ENCODE measurements at regions not wholly inside any gene's neighbourhood (a gene's known extent, or its start where the extent isn't known, plus 50 kb on each side); places are given as distances from the start of the nearest gene placed in this dataset.
A peak's percentile ranks its signal among the peaks of the same experiment; 100 is the strongest.
"Not testable (repeated sequence)": the region's sequence is repeated elsewhere in the genome, so short reads cannot be mapped to it uniquely, and the experiment has no call there.

DNA sequence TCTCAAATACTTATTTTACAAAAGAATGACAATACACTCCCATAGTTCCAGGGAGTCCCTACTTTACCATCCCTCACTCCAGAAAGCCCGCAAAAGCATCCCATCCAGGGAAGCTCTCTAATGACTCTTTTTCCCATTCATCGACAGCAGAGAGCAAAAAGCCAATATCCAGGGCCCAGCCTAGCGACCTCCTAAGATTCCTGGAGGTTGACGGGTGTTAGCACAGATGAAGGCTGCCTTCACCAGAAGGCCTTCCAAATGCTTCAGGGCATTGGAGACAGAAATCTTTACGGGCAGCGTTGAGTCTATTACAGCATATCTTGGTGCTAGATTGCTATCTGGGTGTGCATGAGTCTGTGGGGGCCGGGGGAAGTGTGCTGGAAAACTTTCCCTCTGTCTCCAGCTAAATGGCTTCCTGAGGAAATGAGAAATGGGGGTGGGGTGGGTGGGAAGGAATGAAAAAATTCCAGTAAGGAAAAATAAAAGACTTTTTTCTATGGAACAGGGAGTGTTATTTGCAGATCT is 136.6 kb downstream of the PROX1 start:
- Histone ChIP-seq H3K4me3 (ENCODE audit: insufficient read depth, low read depth, low read length) (no peak overlapping the region), H3K36me3 (replicated peaks; ENCODE audit: control insufficient read depth, insufficient read depth, low read length) (no peaks in the 10 kb centered on the region), H3K27me3 (ENCODE audit: control insufficient read depth, insufficient read depth, low read length) (no peaks in the 10 kb centered on the region)
- DNase-seq: no peak

DNA sequence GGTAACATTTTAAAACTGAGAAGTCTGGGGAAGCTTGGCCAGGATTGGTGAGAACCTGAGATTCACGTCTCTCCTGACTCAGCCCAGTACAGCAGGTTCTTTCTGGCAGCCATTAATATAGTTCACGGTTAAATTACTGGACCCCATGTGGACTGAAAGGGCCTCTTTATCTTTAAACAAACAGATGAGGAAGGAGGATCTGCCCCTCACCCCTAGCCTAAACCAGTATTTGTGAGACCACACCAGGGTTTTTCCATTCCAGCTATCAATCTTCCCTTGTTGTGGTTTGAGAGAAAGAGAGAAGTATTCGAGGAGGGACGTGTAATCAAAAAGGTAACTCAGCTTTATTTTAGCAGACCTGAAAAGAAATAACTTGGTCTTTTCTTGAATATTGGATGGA is 137.1 kb downstream of the PROX1 start:
- no peaks in the 10 kb centered on the region for H3K36me3 ChIP-seq (replicated peaks; ENCODE audit: control insufficient read depth, insufficient read depth, low read length)
- no peak overlapping the region for H3K4me3 ChIP-seq (ENCODE audit: insufficient read depth, low read depth, low read length)
- DNase-seq: no peak

DNA sequence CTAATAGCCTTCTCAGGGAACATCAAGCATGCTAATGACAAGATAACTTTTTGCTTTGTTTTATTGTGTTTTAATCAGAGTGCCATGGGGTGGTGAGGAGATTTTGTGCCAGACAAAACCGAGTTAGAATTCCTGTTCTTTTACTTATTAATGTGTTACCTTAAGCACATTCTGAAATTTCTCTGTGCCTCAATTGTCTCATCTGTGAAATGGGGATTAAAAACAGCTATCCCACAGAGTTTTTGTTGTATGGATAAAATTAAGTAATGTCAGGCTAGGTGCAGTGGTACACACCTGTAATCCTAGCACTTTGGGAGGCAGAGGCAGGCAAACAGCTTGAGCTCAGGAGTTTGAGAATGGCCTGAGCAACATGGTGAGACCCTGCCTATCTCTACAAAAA is 138.0 kb downstream of the PROX1 start:
- H3K4me3 ChIP-seq (ENCODE audit: insufficient read depth, low read depth, low read length): no peak overlapping the region
- H3K27me3 ChIP-seq (ENCODE audit: control insufficient read depth, insufficient read depth, low read length): no peaks in the 10 kb centered on the region
- DNase-seq: no peak
- H3K36me3 ChIP-seq (replicated peaks; ENCODE audit: control insufficient read depth, insufficient read depth, low read length): no peaks in the 10 kb centered on the region

More for the DNA sequence above, 137.1 kb downstream of the PROX1 start:
- H3K27me3 ChIP-seq (ENCODE audit: control insufficient read depth, insufficient read depth, low read length): no peaks in the 10 kb centered on the region

DNA sequence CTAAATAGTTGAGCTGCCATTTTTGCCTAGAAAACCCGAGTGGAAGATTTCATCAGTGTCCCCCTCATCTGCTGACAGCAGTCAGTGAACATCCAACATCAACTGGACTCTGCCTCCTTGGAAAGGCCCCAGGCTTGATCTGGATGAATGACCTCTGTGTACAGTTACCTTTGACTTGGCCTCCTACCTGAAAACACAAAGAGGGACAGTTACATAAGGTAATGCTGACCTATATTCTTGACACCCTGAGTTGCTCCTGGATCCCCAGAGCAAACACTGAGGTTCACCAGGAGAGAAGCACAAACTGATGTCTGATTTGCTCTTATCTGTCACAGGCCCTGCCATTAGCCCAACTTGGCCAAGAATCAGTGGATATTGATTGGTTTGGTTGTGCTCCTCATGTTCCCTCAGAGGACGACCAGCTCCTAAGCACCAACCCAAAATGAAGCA is 138.9 kb downstream of the PROX1 start:
- H3K27me3 ChIP-seq (ENCODE audit: control insufficient read depth, insufficient read depth, low read length): no peaks in the 10 kb centered on the region
- DNase-seq: no peak

DNA sequence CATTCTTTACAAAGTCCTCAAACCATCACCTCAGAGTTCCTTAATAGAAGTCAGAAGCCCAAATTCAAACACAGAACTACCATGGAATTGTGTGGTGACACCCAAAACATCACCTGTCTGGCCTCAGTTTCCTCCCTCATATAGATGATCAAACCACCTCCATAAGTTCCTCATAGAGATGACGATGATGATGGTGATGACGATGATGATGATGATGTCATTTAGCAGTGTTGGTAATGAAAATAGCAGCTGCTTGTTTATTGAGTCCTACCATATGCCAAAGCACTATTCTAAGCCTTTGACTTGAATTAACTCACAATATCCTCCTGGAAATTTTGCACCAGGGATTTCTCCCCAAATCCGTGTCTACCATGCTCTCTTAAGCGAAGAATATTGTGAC is 139.9 kb downstream of the PROX1 start:
- no peak for DNase-seq
- H3K36me3 ChIP-seq (replicated peaks; ENCODE audit: control insufficient read depth, insufficient read depth, low read length): no peaks in the 10 kb centered on the region
- H3K27me3 ChIP-seq (ENCODE audit: control insufficient read depth, insufficient read depth, low read length): no peaks in the 10 kb centered on the region
- H3K4me3 ChIP-seq (ENCODE audit: insufficient read depth, low read depth, low read length): no peak overlapping the region

More for the DNA sequence above, 138.9 kb downstream of the PROX1 start:
- Histone ChIP-seq H3K36me3 (replicated peaks; ENCODE audit: control insufficient read depth, insufficient read depth, low read length) (no peaks in the 10 kb centered on the region), H3K4me3 (ENCODE audit: insufficient read depth, low read depth, low read length) (no peak overlapping the region)

DNA sequence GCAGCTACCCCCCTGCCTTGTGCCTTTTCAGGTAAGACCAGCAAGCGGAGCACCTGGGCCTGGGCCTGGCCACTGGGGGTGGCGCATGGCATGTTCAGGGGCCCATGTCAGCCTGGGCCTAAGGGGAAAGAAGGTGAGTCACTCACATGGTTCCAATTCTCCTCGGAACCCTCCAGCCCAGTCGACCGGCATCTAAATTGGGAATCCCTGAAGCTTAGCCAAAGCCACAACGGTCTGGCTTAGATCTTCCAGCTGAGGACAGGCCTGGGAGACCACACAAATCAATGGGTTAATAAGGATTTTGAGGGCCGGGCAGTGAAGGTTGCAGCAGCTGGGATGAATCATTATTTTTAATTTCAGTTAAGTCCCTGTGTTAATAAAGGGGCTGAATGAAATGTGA is 145.1 kb upstream of the SMYD2 start:
- peak; percentile 38 for DNase-seq
- Histone ChIP-seq H3K4me3 (ENCODE audit: insufficient read depth, low read depth, low read length) (no peak overlapping the region), H3K36me3 (replicated peaks; ENCODE audit: control insufficient read depth, insufficient read depth, low read length) (no peaks in the 10 kb centered on the region)

DNA sequence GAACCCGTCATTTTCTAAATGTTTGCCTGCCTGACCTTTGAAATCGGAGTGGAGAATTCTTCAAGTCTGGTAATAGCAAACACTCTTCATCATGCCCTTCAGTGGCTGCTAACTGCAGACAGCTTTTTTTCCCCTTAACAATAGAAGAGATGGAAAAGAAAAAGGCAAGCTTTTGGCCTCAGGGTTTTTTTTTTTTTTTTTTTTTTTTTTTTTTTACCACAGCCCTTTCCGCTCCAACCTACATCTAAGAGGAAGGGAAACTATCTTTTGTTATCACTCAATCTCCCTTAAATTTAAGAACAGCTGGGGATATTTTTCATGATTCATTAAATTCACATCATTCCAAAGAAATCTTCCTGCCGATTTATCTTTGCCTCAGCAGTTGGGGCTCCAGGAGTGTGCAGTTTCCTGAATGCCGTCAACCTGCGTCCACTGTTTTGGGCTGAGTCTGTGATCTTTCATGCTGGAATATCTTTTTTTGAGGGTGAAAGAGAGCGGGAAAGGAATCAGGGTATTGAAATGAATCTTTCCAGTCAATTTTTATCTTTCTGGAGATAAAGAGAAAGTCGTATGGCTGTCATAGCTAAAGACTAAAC is 144.5 kb upstream of the SMYD2 start:
- no peaks in the 10 kb centered on the region for H3K36me3 ChIP-seq (replicated peaks; ENCODE audit: control insufficient read depth, insufficient read depth, low read length)
- no peaks in the 10 kb centered on the region for H3K27me3 ChIP-seq (ENCODE audit: control insufficient read depth, insufficient read depth, low read length)
- no peak for DNase-seq
- no peak overlapping the region for H3K4me3 ChIP-seq (ENCODE audit: insufficient read depth, low read depth, low read length)

More for the DNA sequence above, 145.1 kb upstream of the SMYD2 start:
- no peaks in the 10 kb centered on the region for H3K27me3 ChIP-seq (ENCODE audit: control insufficient read depth, insufficient read depth, low read length)

DNA sequence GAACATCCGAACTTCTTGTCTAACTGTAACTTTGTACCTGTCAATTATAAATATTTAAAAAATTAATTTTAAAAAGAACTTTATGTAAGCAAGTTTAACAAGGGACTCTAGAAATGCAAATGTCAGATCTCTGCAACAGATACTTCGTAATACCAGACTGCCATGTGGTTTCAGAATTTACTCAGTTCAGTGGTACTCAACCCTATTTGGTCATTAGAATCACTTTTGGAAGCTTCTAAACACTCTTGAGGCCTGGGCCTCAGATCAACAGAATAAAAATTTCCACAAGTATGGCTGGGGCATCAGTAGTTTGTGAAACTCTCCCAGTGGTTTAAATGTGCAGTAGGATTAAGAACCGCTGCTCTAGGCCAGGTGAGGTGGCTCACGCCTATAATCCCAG is 139.5 kb upstream of the SMYD2 start:
- Histone ChIP-seq H3K36me3 (replicated peaks; ENCODE audit: control insufficient read depth, insufficient read depth, low read length) (no peaks in the 10 kb centered on the region), H3K27me3 (ENCODE audit: control insufficient read depth, insufficient read depth, low read length) (no peaks in the 10 kb centered on the region), H3K4me3 (ENCODE audit: insufficient read depth, low read depth, low read length) (no peak overlapping the region)
- no peak for DNase-seq

DNA sequence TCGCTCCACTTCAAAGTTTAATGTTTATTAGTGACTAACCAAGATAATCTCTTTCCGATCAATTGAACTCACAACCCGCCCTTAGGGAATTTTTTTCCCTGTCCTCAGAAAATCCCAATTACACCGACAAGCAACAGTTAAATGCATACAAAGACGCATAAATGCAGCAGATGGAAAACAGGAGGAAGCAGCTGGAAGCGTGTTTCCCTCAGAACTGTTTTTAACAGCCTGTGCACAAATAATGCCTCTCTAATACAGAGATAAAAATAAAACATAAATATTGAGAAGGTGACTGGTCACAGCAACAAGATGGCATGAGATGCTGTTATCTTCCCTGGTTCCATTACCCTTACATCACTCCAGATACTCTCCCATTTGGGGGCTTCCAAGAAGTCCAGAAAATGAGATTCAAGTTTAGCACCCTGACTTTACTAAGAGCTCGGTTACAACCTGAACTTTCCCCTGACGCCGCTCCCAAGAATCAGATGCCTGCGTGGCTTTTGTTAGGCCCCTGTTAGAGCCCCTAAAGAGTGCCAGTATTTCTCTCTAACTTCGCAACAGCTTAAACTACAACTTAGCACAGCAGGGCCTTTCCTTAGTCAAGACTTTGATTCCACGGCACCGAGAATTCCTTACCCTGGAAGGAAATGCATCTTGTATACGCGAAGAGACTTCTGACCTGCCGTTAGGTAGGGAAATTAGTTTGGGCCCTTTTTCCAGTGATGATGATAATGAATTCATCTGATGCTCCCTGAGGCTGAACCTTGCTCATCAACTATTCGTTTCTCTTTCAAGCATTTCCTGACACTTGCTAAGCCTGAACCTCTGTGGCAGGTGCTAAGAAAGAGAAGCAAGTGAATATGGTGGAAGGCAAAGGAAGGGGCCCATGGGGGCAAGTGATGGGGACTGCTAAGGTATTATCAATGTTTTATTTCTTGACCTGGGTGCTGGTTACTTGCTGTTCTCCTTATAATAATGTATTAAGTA is 137.7 kb upstream of the SMYD2 start:
- Histone ChIP-seq H3K36me3 (replicated peaks; ENCODE audit: control insufficient read depth, insufficient read depth, low read length) (no peaks in the 10 kb centered on the region), H3K27me3 (ENCODE audit: control insufficient read depth, insufficient read depth, low read length) (no peaks in the 10 kb centered on the region), H3K4me3 (ENCODE audit: insufficient read depth, low read depth, low read length) (no peak overlapping the region)
- DNase-seq: peak; percentile 15

DNA sequence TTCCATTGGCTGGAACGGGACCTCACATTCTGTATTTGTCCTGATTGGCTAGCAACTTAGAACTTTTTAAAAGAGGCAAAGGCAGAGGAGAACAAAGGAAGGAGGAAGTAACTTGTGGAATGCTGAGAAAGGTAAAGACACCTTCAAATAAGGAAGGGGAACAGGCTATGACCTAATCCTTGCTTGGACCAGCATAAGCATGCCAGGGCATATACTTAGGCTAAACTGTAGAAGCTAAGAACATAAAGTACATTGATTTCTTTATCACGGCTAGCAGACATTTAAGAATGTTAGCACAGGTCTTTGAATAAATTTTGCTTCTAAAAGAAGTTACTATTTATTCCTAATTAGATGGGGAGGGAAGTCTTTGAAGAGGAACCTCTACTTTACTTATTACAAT is 136.4 kb upstream of the SMYD2 start:
- H3K36me3 ChIP-seq (replicated peaks; ENCODE audit: control insufficient read depth, insufficient read depth, low read length); DNase-seq; H3K27me3 ChIP-seq (ENCODE audit: control insufficient read depth, insufficient read depth, low read length); H3K4me3 ChIP-seq (ENCODE audit: insufficient read depth, low read depth, low read length): not testable (repeated sequence)

DNA sequence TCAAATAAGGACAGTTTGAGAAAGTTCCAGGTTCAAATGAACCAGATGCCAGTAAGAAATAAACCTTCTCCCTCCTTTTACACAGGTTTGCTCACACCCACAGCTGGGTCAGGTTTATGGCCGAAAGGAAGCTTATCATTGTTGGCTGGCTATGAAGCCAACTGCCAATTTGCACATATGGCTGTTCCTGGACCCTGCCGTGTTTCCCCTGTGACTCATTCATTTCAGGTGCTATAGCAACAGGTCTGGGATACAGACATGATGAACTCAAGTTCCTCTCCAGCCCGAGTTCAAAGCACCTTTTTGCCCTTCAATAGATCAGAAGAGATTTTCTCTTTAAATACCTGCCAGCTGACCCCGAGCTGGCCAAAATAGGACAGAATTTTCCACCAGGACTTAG is 134.4 kb upstream of the SMYD2 start:
- Histone ChIP-seq H3K4me3 (ENCODE audit: insufficient read depth, low read depth, low read length) (no peak overlapping the region), H3K36me3 (replicated peaks; ENCODE audit: control insufficient read depth, insufficient read depth, low read length) (no peaks in the 10 kb centered on the region), H3K27me3 (ENCODE audit: control insufficient read depth, insufficient read depth, low read length) (no peaks in the 10 kb centered on the region)
- DNase-seq: no peak

DNA sequence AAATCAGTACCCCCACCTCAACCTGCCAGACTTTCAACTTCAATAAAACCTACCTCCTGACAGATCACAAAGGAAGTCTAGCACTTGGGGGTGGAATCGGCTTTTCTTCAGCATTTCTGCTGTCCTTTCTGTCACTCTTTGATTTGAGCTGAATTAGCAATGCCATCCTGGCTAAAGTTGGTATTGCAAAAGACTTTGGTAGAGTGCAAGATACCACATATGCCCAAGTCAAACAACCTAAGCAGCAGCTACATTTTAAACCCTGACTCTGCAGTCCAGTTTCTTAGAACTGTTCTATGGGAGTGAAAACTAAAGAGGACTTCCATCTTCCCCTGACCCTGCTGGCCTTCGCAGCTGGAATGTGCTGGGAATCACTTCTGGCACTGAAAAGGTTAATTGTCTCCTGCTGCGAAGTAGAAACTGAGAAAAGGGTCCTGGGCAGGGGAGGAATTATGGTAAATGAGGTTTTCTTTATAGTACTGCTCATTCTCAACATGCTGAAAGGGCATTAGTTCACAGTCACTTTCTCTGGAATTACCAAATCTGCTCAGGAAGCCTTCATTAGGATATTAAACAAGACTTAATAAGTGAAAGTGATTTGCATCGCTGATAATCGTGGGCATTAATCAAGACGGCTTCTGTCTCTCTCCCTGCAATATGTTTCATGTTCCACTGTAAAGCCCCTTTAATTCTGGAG is 126.2 kb upstream of the SMYD2 start:
- peak; percentile 11 for DNase-seq
- peaks cover 2% of the 10 kb centered on the region; the same call in 1 of the 2 replicates for H3K27me3 ChIP-seq (ENCODE audit: control insufficient read depth, insufficient read depth, low read length)
- H3K4me3 ChIP-seq (ENCODE audit: insufficient read depth, low read depth, low read length): no peak overlapping the region
- no peaks in the 10 kb centered on the region for H3K36me3 ChIP-seq (replicated peaks; ENCODE audit: control insufficient read depth, insufficient read depth, low read length)

DNA sequence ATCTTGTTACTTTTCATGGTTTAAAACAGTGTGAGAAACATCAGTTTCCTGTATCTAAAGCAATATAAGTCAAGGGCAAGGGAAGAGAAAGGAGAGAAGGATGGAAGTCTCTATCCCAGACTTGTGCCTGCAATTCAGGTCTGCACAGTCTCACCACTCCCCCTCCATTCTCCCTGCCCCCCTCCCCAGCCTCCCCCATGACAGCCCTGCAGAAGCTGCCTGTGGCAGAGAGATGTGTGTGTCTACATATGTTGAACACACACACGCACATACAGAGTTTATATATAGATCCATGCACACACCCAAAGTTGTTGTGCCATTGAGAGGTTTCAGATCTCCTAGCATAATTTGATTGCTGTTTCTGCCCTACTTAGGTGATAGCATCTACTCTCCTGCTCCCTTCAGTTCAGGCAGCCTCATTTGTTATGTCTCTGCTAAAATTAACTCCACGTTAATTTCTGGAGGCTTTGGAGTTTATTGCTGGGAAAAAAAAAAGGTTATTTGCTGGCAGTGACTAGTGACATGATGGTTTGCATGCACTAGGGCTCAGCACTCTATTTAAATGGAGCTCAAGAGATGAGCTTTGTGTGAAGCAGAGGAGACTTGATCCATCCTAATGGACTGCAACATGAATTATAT is 124.9 kb upstream of the SMYD2 start:
- H3K4me3 ChIP-seq (ENCODE audit: insufficient read depth, low read depth, low read length): no peak overlapping the region
- peaks cover 2% of the 10 kb centered on the region; the same call in 1 of the 2 replicates for H3K27me3 ChIP-seq (ENCODE audit: control insufficient read depth, insufficient read depth, low read length)
- DNase-seq: no peak
- no peaks in the 10 kb centered on the region for H3K36me3 ChIP-seq (replicated peaks; ENCODE audit: control insufficient read depth, insufficient read depth, low read length)

DNA sequence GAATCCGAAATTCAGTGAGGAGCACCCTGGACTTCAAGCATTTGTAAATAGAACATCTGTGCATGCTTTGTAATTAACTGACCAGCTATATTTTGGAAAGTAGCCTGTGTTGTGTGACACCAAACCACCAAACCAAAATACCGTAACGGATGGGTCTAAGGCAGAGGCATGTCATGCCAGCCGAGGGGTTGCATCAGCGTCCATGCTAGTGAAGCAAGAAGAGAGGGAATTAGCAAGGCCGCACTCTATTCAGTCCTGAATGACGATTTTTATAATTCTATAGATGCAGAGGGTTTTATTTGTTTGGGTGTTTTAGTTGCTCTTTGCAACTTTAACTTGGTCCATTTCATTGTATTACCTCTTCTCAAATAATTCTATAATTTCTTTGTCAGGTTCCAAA is 116.8 kb upstream of the SMYD2 start:
- H3K36me3 ChIP-seq (replicated peaks; ENCODE audit: control insufficient read depth, insufficient read depth, low read length): no peaks in the 10 kb centered on the region
- H3K27me3 ChIP-seq (ENCODE audit: control insufficient read depth, insufficient read depth, low read length): no peaks in the 10 kb centered on the region
- H3K4me3 ChIP-seq (ENCODE audit: insufficient read depth, low read depth, low read length): no peak overlapping the region
- no peak for DNase-seq
